ENCODE measurements at regions not wholly inside any gene's neighbourhood (a gene's known extent, or its start where the extent isn't known, plus 50 kb on each side); places are given as distances from the start of the nearest gene placed in this dataset.

DNA sequence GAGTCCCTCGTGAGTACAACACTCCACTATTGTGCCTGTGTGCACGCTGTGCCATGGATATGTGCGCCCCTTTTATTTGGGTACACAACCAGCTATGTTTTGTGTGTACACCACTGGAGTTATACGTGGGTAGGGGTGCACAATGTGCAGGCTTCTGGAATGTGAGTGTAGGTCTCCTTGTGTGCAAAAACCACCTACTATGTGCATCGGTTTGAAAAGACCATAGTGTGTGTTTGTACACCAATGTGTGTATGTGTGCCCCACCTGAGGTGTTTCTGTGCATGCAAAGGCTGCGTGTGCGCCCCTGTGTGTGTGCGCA, 86.4 kb upstream of the ALDH1L1 start:
- no peak for DNase-seq (ENCODE audit: low read depth in 3 of 3)

DNA sequence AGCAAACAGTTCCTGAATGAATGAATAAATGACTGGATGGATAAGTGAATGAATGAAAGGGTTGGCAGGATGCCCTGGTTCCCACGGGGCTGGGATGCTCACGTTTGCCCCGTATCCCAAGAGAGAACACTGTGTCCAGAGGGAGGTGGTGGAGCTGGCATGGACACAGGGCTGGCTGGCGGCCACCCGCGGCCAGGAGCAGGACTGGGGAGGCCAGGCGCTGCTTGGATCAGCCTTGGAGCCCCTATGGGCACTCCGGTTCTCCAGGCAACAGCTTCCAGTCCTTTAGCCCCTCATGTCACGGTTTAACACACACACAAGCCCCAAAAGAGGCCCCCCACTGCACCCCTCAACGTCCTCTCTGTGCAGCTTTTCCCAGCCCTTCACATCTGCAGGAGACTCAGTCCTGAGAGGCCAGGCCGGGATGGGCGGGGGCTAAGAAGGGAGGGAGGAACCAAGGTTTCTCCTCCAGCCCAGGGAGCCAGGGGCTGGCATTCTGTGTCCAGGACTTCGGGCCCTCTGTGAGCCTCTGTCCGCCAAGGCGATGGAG, 86.0 kb upstream of the ALDH1L1 start:
- DNase-seq (ENCODE audit: low read depth in 3 of 3): no peak

DNA sequence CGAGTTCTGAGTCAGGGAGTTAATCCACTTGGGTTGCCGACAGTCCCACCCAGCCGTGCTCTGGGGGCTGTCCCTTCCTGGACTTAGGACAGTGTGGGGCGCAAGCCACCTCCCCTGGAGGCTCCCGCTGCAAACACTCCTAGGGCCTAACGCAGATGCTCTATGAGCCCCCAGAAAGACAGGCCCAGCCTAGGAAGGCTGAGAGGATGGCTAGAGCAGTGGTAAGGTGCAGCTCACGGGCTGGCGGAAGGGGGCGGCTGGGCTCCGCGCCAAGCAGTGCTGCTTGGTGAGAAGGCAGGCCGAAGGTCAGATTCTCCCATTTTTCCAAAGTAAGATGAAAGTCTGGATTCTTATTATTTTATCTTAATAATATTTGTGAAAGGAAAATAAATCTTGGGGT, 84.6 kb upstream of the ALDH1L1 start:
- DNase-seq (ENCODE audit: low read depth in 3 of 3): no peak

- DNase-seq (ENCODE audit: low read depth in 3 of 3): no peak
These were observed 84.0 kb upstream of the ALDH1L1 start for GRCh38 chr3:126264381-126264780.

- no peak for DNase-seq (ENCODE audit: low read depth in 3 of 3)
These were observed 83.6 kb upstream of the ALDH1L1 start for GRCh38 chr3:126263971-126264370.

GRCh38 chr3:126263539-126263938, 83.2 kb upstream of the ALDH1L1 start:
- no peak for DNase-seq (ENCODE audit: low read depth in 3 of 3)

GRCh38 chr3:126262227-126262626, 81.8 kb upstream of the ALDH1L1 start:
- DNase-seq (ENCODE audit: low read depth in 3 of 3): no peak

DNA sequence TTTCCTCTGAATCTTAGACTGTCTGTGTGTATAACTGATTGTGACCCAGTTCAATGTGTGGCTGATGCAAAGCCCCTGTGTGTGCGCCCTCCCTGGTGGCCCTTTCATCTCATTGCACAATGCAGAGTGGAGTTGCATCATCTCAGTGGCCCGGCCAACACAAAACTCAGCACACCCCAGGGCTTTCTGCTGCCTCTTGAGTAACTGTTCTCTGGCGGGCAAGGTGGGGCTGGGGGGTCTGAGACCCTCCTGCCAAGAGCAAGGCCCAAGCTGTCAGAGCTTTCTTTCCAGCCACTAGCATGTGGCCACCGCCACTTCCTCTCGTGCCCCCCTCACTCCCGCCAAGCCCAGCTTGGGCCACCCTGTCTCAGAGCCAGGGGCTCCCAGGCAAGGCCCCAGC, 80.7 kb upstream of the ALDH1L1 start:
- DNase-seq (ENCODE audit: low read depth in 3 of 3): no peak

DNA sequence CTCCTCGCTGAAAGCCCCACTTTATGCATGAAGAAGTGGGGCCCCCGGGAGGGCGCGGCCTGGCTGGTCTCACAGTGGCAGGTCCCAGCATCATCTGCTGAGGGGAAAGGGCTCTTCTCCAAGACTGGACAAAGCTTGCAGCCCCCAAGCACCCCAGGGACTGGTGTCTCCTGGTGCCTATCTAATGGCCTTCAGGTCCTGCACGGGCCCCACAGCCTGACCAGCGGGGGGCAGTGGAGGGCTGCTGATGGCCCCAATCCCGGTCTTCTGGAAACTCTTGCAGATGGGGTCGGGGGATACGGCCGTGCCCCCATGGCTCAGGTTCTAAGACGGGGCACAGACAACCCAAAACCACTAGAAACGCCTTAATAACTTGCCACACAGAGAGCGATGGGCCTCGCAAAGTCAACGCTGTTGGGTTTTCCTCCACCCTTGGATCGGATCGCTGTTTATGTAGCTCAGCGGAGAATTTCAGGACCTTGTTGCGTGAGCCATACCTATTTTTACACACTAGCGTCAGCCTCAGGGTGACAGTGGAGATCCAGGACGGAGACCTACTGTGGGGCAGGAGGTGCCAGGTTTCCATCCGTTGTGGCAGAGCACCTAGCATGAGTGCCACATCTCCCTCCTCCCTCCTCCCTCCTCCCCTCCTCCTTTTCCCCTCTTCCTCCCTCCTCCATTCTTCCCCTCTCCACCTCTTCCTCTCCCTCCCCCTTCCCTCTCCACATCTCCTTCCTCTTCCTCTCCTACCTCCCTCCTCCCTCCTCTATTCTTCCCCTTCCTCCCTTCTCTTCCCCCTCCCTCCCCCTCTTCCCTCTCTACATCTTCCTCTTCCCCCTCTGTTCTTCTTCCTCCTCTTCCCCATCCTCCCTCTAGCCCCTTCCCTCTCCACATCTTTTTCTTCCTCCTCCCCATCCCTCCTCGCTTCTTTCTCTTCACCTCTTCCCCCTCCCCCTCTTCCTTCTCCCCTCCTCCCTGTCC, 79.3 kb upstream of the ALDH1L1 start:
- DNase-seq (ENCODE audit: low read depth in 3 of 3): peak in 1 of 3 experiments; percentile 14

DNA sequence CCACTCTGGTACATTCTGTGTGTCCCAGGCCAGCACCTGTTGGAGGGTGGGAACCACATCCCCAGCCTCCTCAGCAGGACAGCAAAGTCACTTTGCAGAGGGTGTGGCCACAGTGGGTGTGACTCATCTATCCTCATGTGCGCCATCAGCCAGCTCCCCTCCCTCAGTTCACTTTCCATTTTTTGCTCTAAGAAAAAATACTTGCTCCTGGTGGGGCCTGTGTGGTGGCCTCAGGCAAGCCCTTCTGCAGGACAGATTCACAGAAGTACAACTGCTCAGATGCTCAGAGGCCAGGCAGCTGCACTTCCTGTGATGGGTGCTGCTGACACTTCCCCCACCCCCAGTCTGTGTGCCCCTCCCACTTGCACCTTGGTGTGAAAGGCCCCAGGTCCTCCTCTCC, 78.3 kb upstream of the ALDH1L1 start:
- DNase-seq (ENCODE audit: low read depth in 3 of 3): no peak

DNA sequence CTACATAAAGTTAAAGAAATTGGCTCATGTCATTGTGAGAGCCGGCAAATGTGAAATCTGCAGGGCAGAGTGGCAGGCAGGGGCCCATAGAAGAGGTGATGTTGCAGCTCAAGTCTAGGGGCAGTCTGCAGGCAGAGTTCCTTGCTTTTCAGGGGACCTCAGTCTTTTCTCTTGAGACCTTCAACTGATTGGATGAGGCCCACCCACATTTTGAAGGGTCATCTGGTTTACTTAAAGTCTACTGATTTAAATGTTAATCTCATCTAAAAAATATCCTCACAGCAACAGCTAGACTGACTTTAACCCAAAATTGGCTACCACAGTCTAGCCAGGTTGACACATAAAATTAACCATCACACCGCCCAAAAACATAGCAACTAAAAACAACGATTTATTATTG, 77.6 kb upstream of the ALDH1L1 start:
- no peak for DNase-seq (ENCODE audit: low read depth in 3 of 3)

DNA sequence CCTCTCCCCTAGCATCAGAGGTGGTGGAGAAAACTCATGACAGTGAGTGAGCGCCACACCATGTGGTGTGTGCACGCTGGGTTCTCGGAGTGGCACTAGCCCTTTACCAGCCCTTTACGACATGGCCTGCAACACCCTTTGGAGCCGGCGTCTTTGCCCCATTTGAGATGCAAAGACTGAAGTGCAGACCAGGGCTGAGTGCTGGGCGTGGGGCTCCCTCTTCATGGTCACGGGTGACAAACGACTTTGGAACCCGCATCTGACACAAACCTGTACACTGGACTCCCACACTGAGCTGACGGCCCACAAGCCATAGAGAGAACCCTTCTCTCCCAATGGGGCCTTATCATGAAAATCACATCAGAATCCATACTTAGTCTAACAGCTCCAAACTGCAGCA, 76.8 kb upstream of the ALDH1L1 start:
- no peak for DNase-seq (ENCODE audit: low read depth in 3 of 3)

DNA sequence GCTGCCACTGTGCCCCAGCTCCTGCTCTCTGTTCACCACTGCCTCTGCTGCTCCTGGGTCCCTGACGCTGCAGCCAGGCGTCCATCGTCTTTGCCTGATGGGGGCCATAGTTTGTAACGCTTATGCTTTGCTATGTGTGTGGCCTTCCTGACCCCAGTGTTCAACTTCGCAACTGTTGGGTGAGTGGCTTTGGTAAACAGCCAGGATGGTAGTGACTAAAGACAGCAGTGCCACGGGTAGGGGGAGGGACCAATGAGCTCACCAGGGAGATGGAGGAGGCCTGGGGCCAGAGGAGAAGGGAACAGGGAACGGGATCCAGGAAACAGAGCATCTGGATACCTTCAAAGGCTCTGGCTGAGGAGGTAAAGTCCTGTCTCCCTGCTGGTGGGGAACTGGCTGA, 75.9 kb upstream of the ALDH1L1 start:
- no peak for DNase-seq (ENCODE audit: low read depth in 3 of 3)

DNA sequence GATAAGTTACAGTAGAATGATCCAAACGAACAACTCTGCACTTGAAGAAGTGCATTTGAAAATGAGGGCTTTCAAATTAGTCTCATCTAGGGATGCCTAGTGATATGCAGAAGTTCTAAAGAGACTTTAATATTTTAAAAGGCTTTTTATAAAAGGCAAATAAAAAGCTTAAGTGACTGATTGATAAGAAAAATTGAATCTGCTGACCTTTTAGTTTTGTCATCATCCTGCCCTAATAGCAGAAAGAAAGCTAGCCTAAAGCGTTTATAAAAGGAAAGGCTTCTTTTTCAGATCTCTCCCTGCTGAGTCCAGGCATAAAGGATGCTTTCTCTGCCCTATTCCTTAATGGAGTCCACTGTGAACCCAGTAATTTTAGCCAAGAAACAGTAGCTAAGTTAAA, 72.7 kb upstream of the ALDH1L1 start:
- no peak for DNase-seq (ENCODE audit: low read depth in 3 of 3)

DNA sequence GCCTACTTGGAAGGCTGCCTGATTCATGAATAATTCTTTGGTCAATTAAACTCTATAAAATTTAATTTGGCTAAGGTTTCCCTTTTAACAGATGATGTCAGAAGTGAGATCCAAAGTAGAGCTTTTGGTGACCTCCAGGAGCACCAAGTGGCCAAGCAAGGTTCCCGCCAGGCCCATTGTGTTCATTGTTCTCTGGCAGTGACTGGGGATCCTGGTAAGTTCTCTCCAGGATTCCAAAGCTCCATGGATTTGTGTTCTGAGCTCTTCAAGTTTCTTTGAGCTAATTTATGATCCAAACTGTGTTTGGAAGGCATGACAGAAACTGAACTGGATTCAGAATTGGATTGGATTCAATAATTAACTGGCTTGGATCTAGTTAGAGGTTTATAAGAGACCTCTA, 72.0 kb upstream of the ALDH1L1 start:
- no peak for DNase-seq (ENCODE audit: low read depth in 3 of 3)

GRCh38 chr3:126245811-126246727, 65.7 kb upstream of the ALDH1L1 start:
- DNase-seq (ENCODE audit: low read depth in 3 of 3): no peak

Measured in stimulated activated CD4-positive, alpha-beta T cell treated with anti-CD3 and anti-CD28 coated beads, TNF-alpha, amount 100 ng/mL, for 24 hours (primary cell).